ENCODE measurements at regions not wholly inside any gene's neighbourhood (a gene's known extent, or its start where the extent isn't known, plus 50 kb on each side); places are given as distances from the start of the nearest gene placed in this dataset.

DNA sequence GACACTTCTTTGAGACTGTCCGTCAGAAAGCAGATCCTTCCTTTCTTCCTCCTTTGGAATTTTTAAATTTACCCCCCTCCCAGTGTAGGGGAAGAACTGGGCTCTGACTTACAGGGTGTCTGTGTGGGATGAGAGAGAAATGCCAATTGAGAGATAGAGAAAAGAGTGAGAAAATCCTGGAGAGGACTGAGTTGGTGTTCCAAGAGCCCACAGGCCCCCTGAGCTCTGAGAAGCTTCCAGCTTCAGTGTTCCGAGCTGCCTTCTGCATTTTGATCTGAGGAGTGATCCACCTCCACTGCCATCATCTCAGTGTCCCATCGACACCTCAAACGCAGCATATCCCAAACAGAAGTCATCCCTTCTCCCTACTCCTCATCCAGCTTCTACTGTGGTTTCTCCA, 70.7 kb upstream of the GRK3 start:
- H3K4me3 ChIP-seq (replicated peaks in 1 of 3; ENCODE audit: insufficient read depth in 1 of 3, low read depth in 1 of 3, low read length in 3 of 3) = no peak overlapping the region
- dilution Hi-C loops (cut with MboI; ENCODE audit: extremely low pct_ligation_motif_present, low sequenced_read_pairs) (no loop called here), intact Hi-C loops (cut with micrococcal nuclease) (no loop called here)
- no peak overlapping the region for H2AFZ ChIP-seq (ENCODE audit: low read depth, low read length)
- DNase-seq (ENCODE audit: low read depth, low spot score) = no peak
- H3K9me3 ChIP-seq (replicated peaks; ENCODE audit: control insufficient read depth, insufficient read depth, low read length) = no peaks in the 10 kb centered on the region
- no peak overlapping the region for H3K9ac ChIP-seq (replicated peaks; ENCODE audit: extremely low read depth, insufficient read depth, low read length)
- no peaks in the 10 kb centered on the region for H3K79me2 ChIP-seq (ENCODE audit: control insufficient read depth, insufficient read depth, low read length)
- no peaks in the 10 kb centered on the region for H3K9me1 ChIP-seq (replicated peaks; ENCODE audit: control insufficient read depth, extremely low read depth, insufficient read depth, low read length)
- no peaks in the 10 kb centered on the region for H3K27me3 ChIP-seq (ENCODE audit: control insufficient read depth in 2 of 2, insufficient read depth in 2 of 2, low read length in 2 of 2)
- no peak overlapping the region for H3K4me2 ChIP-seq (ENCODE audit: insufficient read depth, low read length)
- H4K20me1 ChIP-seq (replicated peaks; ENCODE audit: control insufficient read depth, extremely low read depth, insufficient read depth, low read length) = no peaks in the 10 kb centered on the region
- ChIA-PET CTCF (no interaction called here), POLR2A (no interaction called here)
- no peak for FAIRE-seq
- no TSS peak for BruUV-seq (replicated peaks)
- H3K36me3 ChIP-seq (ENCODE audit: control insufficient read depth in 2 of 2, extremely low read depth in 1 of 2, insufficient read depth in 2 of 2, low read length in 2 of 2) = no peaks in the 10 kb centered on the region
- H3K27ac ChIP-seq (ENCODE audit: insufficient read depth, low read depth, low read length) = no peak overlapping the region
- no peaks in the 10 kb centered on the region for H3K4me1 ChIP-seq (ENCODE audit: control insufficient read depth, extremely low read depth, insufficient read depth, low read length)
- TF ChIP-seq EZH2 (IDR thresholded peaks at IDR 0.05; ENCODE audit: borderline replicate concordance, low read depth, low read length, severe bottlenecking) (no peak), FOS (IDR thresholded peaks at IDR 0.05; ENCODE audit: borderline replicate concordance, insufficient read depth, low read length) (no peak), JUN (IDR thresholded peaks at IDR 0.05; ENCODE audit: borderline replicate concordance, insufficient read depth, insufficient read length, low read depth) (no peak), POLR2A (IDR thresholded peaks at IDR 0.05; ENCODE audit: low read depth, low read length) (no peak), GATA2 (IDR thresholded peaks at IDR 0.05; ENCODE audit: insufficient read depth, insufficient read length, low read depth, low read length) (no peak), MYC (IDR thresholded peaks at IDR 0.05; ENCODE audit: low read depth, low read length) (no peak), POLR2AphosphoS5 (IDR thresholded peaks at IDR 0.05; ENCODE audit: insufficient read depth, low read depth, low read length) (no peak)
- TF ChIP-seq, protein P1, sequence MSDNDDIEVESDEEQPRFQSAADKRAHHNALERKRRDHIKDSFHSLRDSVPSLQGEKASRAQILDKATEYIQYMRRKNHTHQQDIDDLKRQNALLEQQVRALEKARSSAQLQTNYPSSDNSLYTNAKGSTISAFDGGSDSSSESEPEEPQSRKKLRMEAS (IDR thresholded peaks at IDR 0.05; ENCODE audit: insufficient read depth, insufficient read length) = no peak
- TF ChIP-seq, protein P2, sequence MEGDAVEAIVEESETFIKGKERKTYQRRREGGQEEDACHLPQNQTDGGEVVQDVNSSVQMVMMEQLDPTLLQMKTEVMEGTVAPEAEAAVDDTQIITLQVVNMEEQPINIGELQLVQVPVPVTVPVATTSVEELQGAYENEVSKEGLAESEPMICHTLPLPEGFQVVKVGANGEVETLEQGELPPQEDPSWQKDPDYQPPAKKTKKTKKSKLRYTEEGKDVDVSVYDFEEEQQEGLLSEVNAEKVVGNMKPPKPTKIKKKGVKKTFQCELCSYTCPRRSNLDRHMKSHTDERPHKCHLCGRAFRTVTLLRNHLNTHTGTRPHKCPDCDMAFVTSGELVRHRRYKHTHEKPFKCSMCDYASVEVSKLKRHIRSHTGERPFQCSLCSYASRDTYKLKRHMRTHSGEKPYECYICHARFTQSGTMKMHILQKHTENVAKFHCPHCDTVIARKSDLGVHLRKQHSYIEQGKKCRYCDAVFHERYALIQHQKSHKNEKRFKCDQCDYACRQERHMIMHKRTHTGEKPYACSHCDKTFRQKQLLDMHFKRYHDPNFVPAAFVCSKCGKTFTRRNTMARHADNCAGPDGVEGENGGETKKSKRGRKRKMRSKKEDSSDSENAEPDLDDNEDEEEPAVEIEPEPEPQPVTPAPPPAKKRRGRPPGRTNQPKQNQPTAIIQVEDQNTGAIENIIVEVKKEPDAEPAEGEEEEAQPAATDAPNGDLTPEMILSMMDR (IDR thresholded peaks at IDR 0.05; ENCODE audit: extremely low read depth in 1 of 2, insufficient read depth in 1 of 2, low read depth in 1 of 2, low read length in 2 of 2) = no peak
